Head of caudate nucleus (tissue), 42 donors: ENCODE measurements at regions not wholly inside any gene's neighbourhood (a gene's known extent, or its start where the extent isn't known, plus 50 kb on each side); places are given as distances from the start of the nearest gene placed in this dataset.

Source experiments
- DNase-seq, 42 donors: peaks; one replicate each; pipeline versions ENCODE4 v3.0.0 to v3.0.0-alpha.2; 2020 to 2021; ENCODE audit warnings: mixed read lengths in 7 of 42
- intact Hi-C: fragments of 100-400 bp; cut with DNase I; formaldehyde crosslinking; loops from one replicate; pipeline ENCODE4 v1.15.0; 2022

DNA sequence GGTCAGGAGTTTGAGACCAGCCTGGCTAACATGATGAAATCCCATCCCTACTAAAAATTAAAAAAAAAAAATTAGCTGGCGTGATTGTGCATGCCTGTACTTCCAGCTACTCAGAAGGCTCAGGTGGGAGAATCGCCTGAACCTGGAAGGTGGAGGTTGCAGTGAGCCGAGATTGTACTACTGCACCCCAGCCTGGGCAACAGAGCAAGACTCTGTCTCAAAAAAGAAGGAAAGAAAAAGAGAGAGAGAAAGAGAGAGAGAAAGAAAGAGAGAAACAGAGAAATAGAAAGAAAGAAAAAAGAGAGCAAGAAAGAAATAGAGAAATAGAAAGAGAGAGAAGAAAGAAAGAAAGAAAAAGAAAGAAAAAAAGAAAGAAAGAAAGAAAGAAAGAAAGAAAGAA is 292.8 kb upstream of the KLF6 start:
- intact Hi-C loops, result no loop called here
- DNase-seq, result no peak

DNA sequence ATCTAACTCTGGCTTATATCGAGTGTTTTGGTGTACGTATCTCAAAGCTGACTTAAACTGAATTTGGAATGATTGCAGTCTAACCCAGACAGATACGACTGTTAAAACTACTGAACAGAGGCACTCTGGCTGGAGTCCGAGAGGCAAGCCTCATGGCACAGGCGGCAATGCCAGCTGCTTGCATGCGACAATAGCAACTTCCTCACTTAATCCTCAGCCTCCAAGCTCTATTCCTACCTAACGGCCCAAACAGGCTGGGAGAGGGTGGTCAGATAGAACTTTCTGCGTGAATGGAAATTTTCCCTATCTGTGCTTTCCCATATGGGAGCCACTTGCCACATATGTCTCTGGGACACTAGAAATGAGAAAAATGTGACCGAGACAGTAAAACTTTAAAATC is 292.0 kb upstream of the KLF6 start:
- no peak for DNase-seq
- intact Hi-C loops, result no loop called here

DNA sequence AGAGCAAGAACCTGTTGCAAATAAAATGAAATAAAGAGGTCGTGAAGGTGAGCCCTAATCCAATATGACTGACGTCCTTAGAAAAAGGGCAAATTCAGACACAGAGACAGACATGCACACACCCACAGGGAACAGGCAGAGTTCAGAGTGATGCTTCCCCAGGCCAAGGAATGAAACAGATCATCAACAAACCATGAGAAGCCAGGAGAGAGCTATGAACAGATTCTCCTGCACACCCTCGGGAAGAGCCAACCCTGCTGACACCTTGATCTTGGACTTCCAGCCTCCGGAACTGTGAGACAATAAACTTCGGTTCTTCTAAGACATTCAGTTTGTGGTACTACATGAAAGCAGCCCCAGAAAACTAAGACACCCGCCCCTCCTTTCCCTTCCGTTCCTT is 290.4 kb upstream of the KLF6 start:
- no peak for DNase-seq
- intact Hi-C loops, result no loop called here

DNA sequence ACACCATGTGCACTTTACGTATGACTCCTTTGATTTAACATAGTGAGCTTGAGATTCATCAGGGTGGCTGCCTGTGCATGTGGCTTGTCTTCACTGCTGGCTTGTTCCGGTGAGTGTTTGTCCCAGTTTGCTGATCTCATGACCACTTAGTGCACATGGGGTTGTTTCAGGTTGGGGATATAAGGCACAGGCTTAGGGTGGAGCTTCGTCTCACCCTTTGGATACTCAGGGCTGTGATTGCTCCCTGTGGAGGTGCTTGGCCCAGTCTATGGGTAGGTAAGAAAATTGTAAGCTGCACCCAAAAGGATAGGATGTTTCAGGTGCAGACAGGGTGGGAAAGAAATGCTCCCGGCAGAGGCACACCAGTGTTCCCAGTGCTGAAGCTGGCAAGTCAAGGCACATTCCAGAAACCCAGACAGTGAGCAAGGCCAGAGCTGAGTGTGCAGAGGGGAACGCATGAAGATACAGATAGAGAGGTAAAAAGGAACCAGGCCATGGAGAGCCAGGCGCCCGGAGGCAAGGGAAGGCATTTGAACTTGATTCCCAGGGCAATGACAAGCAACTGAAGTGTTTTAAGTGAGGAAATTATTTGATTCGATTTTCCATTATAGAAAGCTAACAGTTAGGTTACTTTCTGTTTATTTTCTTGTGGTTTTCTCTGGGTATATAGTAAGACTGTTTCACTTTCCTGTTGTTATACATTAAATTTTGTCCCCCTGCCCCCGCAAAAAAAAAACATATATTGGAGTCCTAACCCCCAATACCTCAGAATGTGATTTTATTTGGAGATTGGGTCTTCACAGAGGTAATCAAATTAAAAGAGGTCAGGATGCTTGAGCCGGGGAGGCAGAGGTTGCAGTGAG is 289.8 kb upstream of the KLF6 start:
- no peak for DNase-seq
- intact Hi-C loops, result no loop called here

DNA sequence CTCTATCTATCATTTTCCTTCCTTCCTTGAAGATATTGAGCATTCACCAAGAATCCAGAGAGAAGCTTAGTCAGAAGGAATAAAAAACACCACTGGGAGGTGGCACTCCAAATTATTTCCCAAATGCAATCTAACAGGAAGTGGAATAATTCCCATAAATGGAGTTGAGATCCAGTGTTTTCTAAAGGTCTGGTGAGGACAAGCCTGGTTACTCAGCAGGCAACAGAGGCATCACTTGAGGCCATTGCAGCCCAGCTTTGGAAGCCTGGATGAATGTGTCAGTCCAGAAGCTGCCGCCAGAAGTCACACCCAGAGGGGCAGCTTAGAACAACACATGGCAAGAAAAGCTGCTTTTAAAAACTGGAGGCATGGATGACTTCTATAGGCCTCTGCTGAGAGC is 288.9 kb upstream of the KLF6 start:
- intact Hi-C loops, result no loop called here
- DNase-seq, result no peak

DNA sequence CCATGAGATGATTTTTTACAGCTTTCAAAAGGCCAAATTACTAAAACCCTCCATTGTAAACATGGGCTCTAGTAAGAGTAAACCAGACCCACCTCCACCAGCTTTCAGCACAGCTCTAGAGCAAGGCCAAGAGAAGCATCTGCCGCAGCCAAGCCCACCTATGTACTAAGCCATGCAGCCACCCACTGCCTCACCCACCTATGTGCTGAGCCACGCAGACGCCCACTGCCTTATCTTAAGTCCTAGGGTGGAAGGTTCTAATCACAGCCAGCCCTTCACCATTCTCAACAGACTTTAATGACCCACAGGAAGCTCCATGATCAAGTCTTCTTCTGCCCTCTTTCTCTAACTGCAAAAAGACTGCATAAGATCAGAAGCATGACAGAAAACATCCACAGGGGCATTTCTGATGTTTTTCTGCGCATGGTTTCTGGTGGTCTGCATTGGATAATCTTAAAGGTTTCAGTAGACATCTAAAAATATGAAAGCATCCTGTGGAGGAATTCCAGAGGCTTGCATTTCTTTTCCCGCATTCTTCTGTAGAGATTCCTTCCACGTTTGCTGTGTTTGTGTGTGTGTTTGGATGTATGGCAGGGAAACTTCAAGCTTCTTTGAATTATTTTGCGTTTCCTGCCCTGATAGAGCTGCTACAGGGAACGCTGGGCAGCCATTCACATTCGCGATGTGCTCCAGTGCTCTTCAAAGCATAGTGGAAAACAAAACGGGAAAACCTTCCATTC is 286.1 kb upstream of the KLF6 start:
- intact Hi-C loops, result no loop called here

DNA sequence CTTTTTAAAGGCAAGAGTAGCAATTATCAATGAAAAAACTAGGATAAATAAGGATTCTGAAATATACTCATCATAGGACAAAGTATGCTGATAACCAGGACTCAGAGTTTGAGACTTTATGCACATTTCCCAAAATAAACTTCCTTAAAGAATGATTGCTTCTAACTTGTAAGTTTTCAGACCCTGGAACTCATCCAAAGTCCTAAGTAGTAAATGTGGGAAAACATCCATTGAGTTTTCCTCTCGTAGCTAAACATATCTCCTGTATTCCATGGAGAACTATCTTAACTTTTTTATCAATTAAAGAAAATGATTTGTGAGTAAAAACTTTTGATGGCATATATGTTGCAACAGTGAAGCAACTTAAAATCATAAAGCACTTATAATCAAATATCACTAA is 285.2 kb upstream of the KLF6 start:
- intact Hi-C loops, result no loop called here
- DNase-seq, result no peak

More for the DNA sequence above, 286.1 kb upstream of the KLF6 start:
- DNase-seq, result no peak

DNA sequence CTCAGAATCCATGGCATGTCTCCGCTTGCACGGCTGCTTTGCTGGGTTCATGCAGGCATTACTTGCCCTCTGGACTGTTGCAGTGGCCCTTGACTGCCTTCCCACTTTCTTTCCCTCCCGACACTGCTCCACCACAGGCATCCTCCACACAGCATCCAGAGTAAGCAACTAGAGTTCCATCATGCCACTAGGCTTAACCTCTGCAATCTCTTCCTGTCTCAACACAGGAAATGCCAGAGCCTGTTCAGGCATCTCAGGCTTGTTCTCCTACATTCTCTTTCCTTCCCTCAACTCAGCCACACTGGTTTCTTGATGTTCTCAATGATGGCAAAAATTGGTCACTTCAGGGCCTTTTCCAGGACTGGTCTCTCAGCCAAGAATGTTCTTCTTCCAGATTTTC is 284.5 kb upstream of the KLF6 start:
- no peak for DNase-seq
- intact Hi-C loops, result no loop called here

DNA sequence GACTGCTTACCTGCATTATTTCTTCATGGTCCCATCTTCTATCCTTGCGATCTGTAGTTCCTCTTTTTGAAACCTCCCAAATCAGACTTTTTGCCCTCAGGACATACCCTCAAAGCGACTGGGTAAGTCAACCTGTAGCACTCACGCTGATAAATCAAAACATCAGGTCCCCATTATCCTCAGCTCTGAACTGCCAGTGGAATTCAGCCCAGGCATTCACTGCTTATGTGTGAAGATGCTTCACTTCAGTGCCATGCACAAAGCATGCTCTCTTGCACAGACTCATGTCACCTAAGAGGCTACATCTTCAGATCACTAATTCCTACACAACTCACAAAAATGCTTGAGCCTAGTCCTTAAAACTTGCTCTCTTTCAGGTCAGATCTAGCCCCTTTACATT is 283.6 kb upstream of the KLF6 start:
- DNase-seq, result no peak
- intact Hi-C loops, result no loop called here

DNA sequence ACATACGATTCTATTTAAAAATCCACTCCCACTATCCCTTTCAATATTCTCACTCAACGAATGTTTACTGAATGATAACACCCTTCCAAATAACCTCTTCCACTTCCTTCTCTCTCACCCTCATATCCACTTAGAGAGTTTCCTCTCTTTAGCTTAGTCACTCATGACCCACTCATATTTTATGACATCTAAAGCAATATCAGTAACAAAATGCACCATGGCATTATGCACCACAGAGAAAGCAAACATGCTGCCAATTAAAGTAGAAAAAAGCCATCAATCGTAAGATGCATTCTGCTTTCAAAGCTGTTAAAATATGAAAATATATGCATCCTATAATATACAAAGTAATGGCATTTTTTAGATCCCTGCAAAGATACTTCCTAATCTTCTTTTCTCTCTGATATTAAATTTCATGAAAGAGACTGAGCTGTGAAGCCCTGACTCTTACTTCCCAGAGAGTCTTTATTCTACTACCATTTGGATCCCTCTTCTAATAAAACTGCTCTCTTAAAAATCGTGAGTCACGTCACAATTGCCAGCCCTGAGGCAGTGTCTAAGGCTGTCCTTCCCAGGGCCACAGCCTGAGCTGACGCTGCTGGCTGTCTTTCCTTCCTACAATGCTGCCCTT is 283.0 kb upstream of the KLF6 start:
- intact Hi-C loops, result no loop called here
- no peak for DNase-seq

DNA sequence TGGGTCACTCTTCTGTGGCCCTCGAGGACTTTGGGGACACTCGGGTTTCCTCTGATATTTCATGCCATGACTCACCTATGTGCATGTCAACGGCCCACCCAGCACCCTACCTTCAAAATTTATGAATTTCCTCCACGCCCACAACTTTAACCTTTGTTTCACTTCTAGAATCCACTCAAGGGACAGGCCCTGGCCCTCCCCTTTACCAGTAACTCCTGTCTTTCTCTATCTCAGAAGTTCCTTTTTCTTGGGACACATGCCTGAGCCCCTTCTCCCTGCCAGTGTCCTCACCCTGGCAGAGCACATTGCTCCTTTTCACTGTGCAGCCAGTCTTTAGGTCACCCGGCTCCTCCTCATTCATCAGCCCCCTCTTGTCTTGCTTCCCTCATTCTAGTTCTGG is 282.5 kb upstream of the KLF6 start:
- intact Hi-C loops, result no loop called here
- DNase-seq, result no peak

DNA sequence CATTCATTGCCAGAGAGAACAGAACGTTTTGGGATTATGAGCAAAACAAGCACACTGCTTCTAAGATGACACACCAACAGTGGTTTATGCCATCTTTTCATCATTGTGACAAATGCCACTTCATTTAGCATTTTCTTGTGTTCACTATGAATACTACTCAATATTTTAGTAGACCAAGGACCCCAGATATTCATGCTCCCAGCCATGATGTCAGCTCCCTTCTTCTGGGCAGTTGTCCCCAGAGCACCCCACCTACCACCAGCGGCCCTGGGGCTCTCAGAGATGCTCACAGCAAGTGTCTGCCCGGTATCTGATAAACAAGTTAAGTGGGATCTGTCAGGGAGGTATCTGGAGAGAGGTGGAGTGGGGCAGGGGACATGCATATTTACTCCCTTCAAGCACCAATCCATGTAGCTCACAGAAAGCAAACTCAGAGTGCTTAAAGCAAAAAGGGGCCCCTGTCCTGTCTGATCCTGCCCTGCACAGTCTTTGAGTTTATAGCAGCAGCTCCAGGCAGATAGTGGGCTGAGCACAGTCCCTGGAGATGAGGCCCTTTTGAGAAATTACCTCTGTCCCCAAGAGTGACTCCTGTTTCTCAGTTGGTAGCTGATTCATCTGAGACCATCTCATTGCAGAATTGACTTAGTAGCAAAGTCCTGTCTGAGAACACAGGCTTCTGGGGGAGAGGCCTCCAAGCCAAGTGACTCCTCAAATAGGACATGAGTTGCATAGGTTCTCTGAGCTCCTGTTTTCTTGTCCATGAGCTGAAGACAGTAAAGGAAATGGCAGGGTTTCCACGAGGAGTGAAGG is 281.8 kb upstream of the KLF6 start:
- DNase-seq, result no peak

DNA sequence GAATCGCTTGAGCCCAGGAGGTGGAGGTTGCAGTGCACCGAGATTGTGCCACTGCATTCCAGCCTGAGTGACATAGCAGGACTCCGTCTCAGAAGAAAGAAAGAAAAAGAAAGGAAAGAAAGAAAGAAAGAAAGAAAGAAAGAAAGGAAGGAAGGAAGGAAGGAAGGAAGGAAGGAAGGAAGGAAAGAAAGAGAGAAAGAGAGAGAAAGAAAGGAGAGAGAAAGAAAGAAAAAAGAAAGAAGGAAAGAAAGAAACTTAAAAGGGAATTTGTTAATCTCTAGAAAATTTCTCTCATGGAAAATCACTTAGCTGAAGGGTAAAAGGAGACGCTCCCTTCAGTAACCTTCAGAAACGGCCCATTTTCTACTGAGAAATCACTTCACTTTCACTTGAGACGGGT is 279.5 kb upstream of the KLF6 start:
- intact Hi-C loops, result no loop called here

More for the DNA sequence above, 281.8 kb upstream of the KLF6 start:
- intact Hi-C loops, result no loop called here

DNA sequence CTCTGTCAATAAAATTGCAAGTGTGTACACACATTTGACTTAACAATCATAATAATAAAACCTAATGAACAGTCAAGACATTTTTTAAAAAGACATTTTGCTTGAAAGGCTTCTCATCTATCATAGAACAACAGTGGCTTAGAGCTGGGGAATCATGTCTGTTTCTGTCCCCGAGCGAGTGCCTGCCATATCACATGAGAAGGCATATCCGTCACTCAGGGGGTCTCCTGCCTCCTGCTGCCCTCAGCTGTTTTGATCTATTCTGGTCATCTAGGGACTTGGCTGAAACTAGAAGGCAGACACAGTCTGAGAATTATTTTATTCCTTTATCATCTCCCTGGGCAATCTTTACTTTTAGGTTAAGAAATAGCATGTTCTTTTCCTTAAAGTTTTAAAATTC is 278.7 kb upstream of the KLF6 start:
- intact Hi-C loops, result no loop called here
- no peak for DNase-seq

More for the DNA sequence above, 279.5 kb upstream of the KLF6 start:
- DNase-seq, result no peak

DNA sequence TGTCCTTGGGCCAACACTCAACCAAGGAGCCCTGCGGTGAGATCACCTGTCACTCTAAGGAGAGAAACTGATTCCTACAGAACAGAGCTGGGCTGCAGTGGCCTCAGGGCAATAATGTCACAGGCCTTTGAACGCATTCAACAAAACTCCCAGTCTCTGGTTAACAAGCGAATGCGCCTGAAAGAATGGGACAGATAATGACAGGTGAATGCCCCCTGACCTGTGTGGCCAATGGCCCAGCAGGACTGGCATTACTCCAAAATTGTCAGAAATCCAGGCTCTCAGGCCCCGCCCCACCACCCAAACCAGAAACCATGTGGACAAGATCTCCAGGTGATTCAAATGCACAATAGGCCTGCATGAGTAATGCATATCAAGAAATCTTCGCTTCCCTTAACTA is 277.7 kb upstream of the KLF6 start:
- intact Hi-C loops, result no loop called here
- no peak for DNase-seq

DNA sequence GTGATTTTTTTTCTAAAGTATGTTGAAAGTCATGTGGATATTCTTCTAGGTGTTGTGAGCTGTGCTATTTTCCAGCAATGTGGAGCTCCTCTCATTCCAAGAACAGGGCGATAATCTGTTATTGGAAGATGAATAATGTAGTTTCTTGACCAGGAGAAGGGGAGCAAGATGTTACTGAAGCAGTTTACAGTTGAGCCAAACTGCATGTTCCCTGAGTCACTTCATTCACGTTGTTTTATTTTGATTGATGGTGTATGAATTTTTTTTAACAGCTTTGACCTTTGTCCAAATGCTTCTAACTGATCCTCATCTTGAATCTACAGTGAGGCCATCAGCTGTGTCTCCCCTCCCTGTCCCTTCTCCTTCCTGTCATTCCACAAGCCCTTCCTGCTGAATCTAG is 277.1 kb upstream of the KLF6 start:
- intact Hi-C loops, result no loop called here
- no peak for DNase-seq

DNA sequence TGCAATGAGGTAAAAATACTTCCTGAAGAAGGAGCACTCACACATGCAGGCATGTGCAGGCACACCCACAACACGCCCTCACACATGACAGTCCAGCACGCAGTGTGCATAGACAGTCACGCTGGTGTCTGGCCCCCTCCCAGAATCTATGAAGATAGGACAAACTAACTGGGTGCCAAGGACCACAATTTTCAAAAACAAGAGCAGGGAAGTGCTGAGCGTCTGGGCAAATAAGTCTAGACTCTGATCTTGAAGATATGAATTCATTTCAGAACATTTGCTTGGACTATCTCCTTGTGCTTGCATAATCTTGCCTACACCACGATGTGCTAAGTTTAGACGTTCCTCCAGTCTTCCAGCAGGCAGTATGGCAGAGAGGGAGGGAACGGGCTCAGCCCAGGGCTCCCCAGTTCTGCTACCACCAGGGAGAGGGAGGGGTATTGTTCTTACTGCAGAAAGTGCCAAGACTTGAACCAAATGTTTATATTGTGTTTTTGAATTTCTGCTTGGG is 276.5 kb upstream of the KLF6 start:
- intact Hi-C loops, result no loop called here
- DNase-seq, result no peak

DNA sequence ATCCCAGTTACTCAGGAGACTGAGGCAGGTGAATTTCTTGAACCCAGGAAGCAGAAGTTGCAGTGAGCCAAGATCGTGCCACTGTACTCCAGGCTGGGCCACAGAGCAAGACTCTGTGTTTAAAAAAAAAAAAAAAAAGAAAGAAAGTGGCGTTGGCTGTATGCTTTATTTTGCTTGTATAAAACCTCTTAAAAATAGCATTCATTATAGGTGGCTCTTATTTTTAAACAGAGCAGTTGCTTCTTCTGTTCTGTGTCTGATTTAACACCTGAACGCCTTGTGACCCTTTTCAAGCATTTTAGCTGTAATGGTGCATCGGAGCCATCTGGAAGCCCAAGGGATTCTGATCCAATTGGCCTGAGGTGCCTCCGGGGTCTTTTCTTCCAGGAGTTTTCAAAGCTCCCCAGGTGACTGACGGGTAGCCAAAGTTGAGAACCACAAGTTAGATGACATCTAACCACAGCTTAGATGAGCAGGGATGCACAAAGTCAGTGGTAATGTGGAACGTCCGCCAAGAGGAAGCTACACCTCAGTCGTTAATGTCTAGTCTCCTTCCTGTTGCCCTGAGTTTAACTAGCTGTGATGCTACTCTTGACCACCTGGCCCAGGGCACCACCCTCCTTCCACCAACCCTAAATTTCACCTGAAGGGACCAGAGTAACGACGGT is 274.6 kb upstream of the KLF6 start:
- no peak for DNase-seq
- intact Hi-C loops, result no loop called here

DNA sequence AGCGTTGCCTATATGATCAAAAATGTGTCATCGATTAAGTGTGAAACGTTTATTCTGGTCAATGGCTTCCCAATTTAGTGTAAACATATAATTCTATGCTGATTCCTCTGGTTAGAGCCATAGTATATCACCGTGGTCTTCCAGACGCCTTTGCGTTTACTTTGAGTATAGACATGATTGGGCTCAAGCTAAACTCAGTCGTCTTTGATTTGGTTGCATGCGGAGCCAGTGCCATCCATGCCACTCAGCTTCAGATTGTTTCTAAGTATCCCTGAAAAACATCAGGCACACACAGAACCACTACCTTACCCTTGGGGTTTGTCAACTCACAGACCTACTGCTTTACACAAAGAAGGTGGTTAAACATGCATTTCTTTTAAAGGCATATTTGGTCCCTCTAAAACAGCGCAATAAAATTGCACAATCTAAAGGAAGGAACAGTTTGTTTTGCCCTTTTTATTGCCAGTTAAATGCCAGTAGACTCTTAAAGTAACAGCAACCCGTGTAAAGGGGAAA is 273.6 kb upstream of the KLF6 start:
- no peak for DNase-seq
- intact Hi-C loops, result no loop called here
